B cell (primary cell): ENCODE measurements at regions not wholly inside any gene's neighbourhood (a gene's known extent, or its start where the extent isn't known, plus 50 kb on each side); places are given as distances from the start of the nearest gene placed in this dataset.

Source experiments
- ATAC-seq: fragments of 200-7000 bp; cut with Tn5 transposase; one replicate; pipeline ENCODE4 v1.10.0; 2021; ENCODE audit warnings: low read depth, mild to moderate bottlenecking, moderate number of reproducible peaks, moderate library complexity
- CTCF ChIA-PET: fragments of 350-600 bp; sonication (Branson Sonifier 250); formaldehyde crosslinking; loops from one replicate; lab custom pipeline; 2021; ENCODE audit warnings: antibody characterized with exemption, inconsistent platforms; lab: Charles Lee
- POLR2A ChIA-PET: fragments of 350-600 bp; sonication (Branson Sonifier 250); formaldehyde crosslinking; loops from one replicate; lab custom pipeline; 2021; ENCODE audit warnings: antibody characterized with exemption; lab: Charles Lee
- DNase-seq: peaks from one replicate; pipeline ENCODE4 v3.0.0; 2013
- H2AFZ ChIP-seq: 2 replicates; pipeline ENCODE4 v1.6.1; 2012; ENCODE audit warnings: mild to moderate bottlenecking, low read depth, low read length; ENCODE audit not compliant: insufficient read depth, poor library complexity, severe bottlenecking
- H3K27ac ChIP-seq, 2 donors: 1 replicate in 1 of 2; 2 replicates in 1 of 2; pipeline ENCODE4 v1.5.1; 2012 to 2013; ENCODE audit warnings: low read length in 2 of 2, mild to moderate bottlenecking in 2 of 2, moderate library complexity in 1 of 2
- H3K27me3 ChIP-seq, 4 experiments: fragments of 200-600 bp in 1 of 4; sonication (generic) in 1 of 4; replicated peaks in 1 of 4; 1 replicate in 2 of 4; 2 replicates in 2 of 4; pipeline versions ENCODE4 v1.6.1 to v1.7.0; 2013 to 2016; ENCODE audit warnings: low read length in 3 of 4, mild to moderate bottlenecking in 2 of 4, mixed read lengths in 1 of 4, moderate library complexity in 1 of 4; ENCODE audit not compliant: insufficient read depth in 4 of 4, control insufficient read depth in 3 of 4; ENCODE audit errors: control extremely low read depth in 1 of 4
- H3K36me3 ChIP-seq, 2 experiments: replicated peaks in 1 of 2; 1 replicate in 1 of 2; 2 replicates in 1 of 2; pipeline versions ENCODE4 v1.6.1 to v1.7.1; 2013; ENCODE audit warnings: low read length in 1 of 2; ENCODE audit not compliant: insufficient read depth in 2 of 2, control insufficient read depth in 1 of 2; ENCODE audit errors: control extremely low read depth in 1 of 2, extremely low read depth in 1 of 2
- H3K4me1 ChIP-seq, 2 donors: fragments of 200-600 bp in 1 of 2; sonication (generic) in 1 of 2; 1 replicate in 1 of 2; 2 replicates in 1 of 2; pipeline versions ENCODE4 v1.5.1 to v1.6.1; 2013 to 2017; ENCODE audit warnings: low read length in 2 of 2; ENCODE audit not compliant: control insufficient read depth in 2 of 2, insufficient read depth in 2 of 2
- H3K4me2 ChIP-seq: replicated peaks from 2 replicates; pipeline ENCODE3; 2012; ENCODE audit warnings: mild to moderate bottlenecking, low read depth, low read length; ENCODE audit not compliant: poor library complexity, severe bottlenecking
- H3K4me3 ChIP-seq, 5 experiments: fragments of 200-600 bp in 1 of 5; sonication (generic) in 1 of 5; 1 replicate in 3 of 5; 2 replicates in 2 of 5; pipeline versions ENCODE4 v1.5.1 to v1.7.0; 2011 to 2016; ENCODE audit warnings: low read length in 4 of 5, mild to moderate bottlenecking in 4 of 5, low read depth in 2 of 5, control low read depth in 1 of 5, moderate library complexity in 1 of 5; ENCODE audit not compliant: insufficient read depth in 1 of 5; ENCODE audit errors: control extremely low read depth in 1 of 5, extremely low read depth in 1 of 5
- H3K79me2 ChIP-seq: fragments of 200-600 bp; sonication (generic); one replicate; pipeline ENCODE4 v1.6.0; 2016; ENCODE audit warnings: low read length; ENCODE audit not compliant: control insufficient read depth, insufficient read depth
- H3K9ac ChIP-seq: fragments of 200-600 bp; sonication (generic); 2 replicates; pipeline ENCODE4 v1.6.1; 2017; ENCODE audit warnings: mild to moderate bottlenecking, low read length, moderate library complexity
- H3K9me3 ChIP-seq, 3 donors: one replicate each; pipeline versions ENCODE4 v1.6.1 to v1.7.1; 2013; ENCODE audit warnings: low read length in 2 of 3; ENCODE audit not compliant: control insufficient read depth in 2 of 3, insufficient read depth in 1 of 3; ENCODE audit errors: control extremely low read depth in 1 of 3
- H4K20me1 ChIP-seq: 2 replicates; pipeline ENCODE4 v1.6.0; 2012; ENCODE audit warnings: mild to moderate bottlenecking, low read length; ENCODE audit not compliant: insufficient read depth, control insufficient read depth, poor library complexity, severe bottlenecking
- H3K27ac Mint-ChIP-seq: one replicate; pipeline ENCODE4 v1.8.0; 2021; ENCODE audit warnings: mixed read lengths
- H3K27me3 Mint-ChIP-seq: one replicate; pipeline ENCODE4 v1.8.0; 2021; ENCODE audit warnings: mixed read lengths
- H3K4me1 Mint-ChIP-seq: one replicate; pipeline ENCODE4 v1.8.0; 2021; ENCODE audit warnings: mixed read lengths
- H3K4me3 Mint-ChIP-seq: one replicate; pipeline ENCODE4 v1.8.0; 2021; ENCODE audit warnings: mixed read lengths
- H3K9me3 Mint-ChIP-seq: one replicate; pipeline ENCODE4 v1.8.0; 2022; ENCODE audit warnings: mixed read lengths; ENCODE audit not compliant: insufficient read depth
- CTCF ChIP-seq: fragments of 200-600 bp; IDR thresholded peaks from one replicate; pipeline ENCODE4 v1.8.0; 2022; ENCODE audit warnings: antibody characterized with exemption, mild to moderate bottlenecking
- EZH2 ChIP-seq: IDR thresholded peaks from 2 replicates; pipeline ENCODE4 v1.6.1; 2012; ENCODE audit warnings: borderline replicate concordance, low read depth, mild to moderate bottlenecking, moderate library complexity, low read length; ENCODE audit not compliant: insufficient read depth, poor library complexity, severe bottlenecking
- WGBS: methylation state at CpG from one replicate; pipeline ENCODE4 v1.1.5; 2013; ENCODE audit warnings: missing lambda C conversion rate; ENCODE audit not compliant: insufficient coverage; 5-methylcytosine and 5-hydroxymethylcytosine counted together
- intact Hi-C: fragments of 100-400 bp; cut with micrococcal nuclease; formaldehyde crosslinking; loops from one replicate; pipeline ENCODE4 v1.10.0; 2022

- no peak for ATAC-seq
- TF ChIP-seq CTCF, result no peak
- no peak for TF ChIP-seq EZH2
- Histone ChIP-seq H3K36me3 (no peaks in the 10 kb centered on the region), H3K9ac (no peak overlapping the region), H3K27ac (no peak overlapping the region), H4K20me1 (no peaks in the 10 kb centered on the region), H3K4me2 (no peak overlapping the region), H3K4me3 (no peak overlapping the region), H3K4me1 (no peaks in the 10 kb centered on the region), H3K79me2 (no peaks in the 10 kb centered on the region), H2AFZ (no peak overlapping the region), H3K9me3 (no peaks in the 10 kb centered on the region), H3K27me3 (no peaks in the 10 kb centered on the region)
- Mint-ChIP-seq H3K27ac (no peak overlapping the region), H3K27me3 (no peaks in the 10 kb centered on the region), H3K9me3 (no peaks in the 10 kb centered on the region), H3K4me1 (no peaks in the 10 kb centered on the region), H3K4me3 (no peak overlapping the region)
- WGBS, result no CpG with 5 or more reads among the region's 1 CpG
- no peak for DNase-seq
- ChIA-PET POLR2A (no interaction called here), CTCF (no interaction called here)
- intact Hi-C loops, result no loop called here
These were observed 1157.5 kb upstream of the RAG2 start for GRCh38 chr11:37755521-37755920.

GRCh38 chr11:37748641-37749040, 1150.6 kb upstream of the RAG2 start:
- Mint-ChIP-seq H3K9me3 (no peaks in the 10 kb centered on the region), H3K27me3 (no peaks in the 10 kb centered on the region), H3K4me1 (no peaks in the 10 kb centered on the region), H3K27ac (no peak overlapping the region), H3K4me3 (no peak overlapping the region)
- DNase-seq (no peak), ATAC-seq (no peak)
- ChIA-PET CTCF (no interaction called here), POLR2A (no interaction called here)
- H3K4me1 ChIP-seq, result no peaks in the 10 kb centered on the region
- H2AFZ ChIP-seq, result no peak overlapping the region
- H3K4me3 ChIP-seq, result no peak overlapping the region
- H3K79me2 ChIP-seq, result no peaks in the 10 kb centered on the region
- no peaks in the 10 kb centered on the region for H4K20me1 ChIP-seq
- intact Hi-C loops, result no loop called here
- no peaks in the 10 kb centered on the region for H3K9me3 ChIP-seq
- no peak overlapping the region for H3K4me2 ChIP-seq
- H3K27me3 ChIP-seq, result no peaks in the 10 kb centered on the region
- no peak overlapping the region for H3K9ac ChIP-seq
- no peak overlapping the region for H3K27ac ChIP-seq
- H3K36me3 ChIP-seq, result no peaks in the 10 kb centered on the region
- TF ChIP-seq CTCF (no peak), EZH2 (no peak)
